GM19452 (cell line): ENCODE measurements at regions not wholly inside any gene's neighbourhood (a gene's known extent, or its start where the extent isn't known, plus 50 kb on each side); places are given as distances from the start of the nearest gene placed in this dataset.

ENCODE experiments used
- ATAC-seq: cut with Tn5 transposase; IDR thresholded peaks from one replicate; pipeline ENCODE4 v1.9.1; 2021; ENCODE audit not compliant: unreplicated experiment

DNA sequence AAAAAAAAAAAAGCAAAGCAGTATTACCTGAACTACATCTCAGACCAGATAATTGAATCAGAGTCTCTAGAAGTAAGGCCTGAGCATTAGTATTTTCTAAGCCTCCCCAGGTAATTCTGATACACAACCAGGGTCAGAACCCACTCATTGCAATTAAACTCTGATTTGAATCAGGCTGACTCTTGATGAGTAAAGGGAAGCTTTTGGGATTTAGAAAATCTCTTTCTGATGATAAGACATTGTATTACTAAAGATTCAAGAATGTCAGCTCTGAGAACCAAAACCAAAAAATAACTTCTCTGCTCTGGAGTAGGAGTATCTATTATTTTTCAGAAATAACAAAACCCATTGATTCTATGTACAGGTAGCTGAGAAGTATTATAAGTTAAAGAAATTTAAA lies 100.1 kb upstream of the COL21A1 start:
- no peak for ATAC-seq

DNA sequence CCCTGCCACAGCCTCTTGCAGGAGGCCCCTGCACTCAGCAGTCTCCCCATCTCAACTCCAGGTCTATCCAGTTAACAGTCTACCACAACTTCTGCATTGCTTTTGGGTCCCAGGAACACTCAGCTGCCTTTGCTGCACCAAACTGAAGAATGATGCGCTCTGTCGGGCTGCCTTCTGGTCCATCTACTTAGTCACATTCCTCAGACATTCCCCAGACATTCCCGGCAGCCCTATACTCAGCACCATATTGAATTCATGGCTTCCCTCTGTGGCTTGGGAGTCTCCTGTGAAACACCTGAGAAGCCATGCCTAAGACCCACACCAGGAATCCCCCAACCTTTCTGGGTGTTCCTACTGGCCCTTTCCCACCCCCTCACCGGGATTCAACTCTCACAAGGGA lies 99.6 kb upstream of the COL21A1 start:
- no peak for ATAC-seq

- ATAC-seq = no peak
Measured at GRCh38 chr6:56345376-56345995, 98.1 kb upstream of the COL21A1 start.

GRCh38 chr6:56343295-56343694 lies 95.9 kb upstream of the COL21A1 start:
- no peak for ATAC-seq

DNA sequence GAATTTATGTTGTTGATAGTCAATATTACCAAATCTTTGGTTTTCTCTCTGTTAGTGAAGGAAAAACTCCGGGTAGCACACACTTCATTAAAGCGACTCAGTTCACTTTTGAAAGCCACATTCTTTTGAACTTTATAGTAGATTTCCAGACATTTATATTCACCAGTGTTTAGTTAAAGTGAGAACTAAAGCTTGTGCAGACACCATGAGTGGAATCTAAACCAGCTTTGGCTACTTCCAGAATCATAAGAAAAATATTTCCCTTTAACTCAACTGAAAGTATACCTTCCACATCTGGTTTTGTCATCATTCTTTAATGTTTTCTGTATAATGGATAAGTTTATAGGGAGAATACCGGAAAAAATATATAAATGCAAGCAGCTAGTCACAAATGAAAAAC lies 92.1 kb upstream of the COL21A1 start:
- ATAC-seq = no peak

GRCh38 chr6:56335726-56336125 lies 88.3 kb upstream of the COL21A1 start:
- no peak for ATAC-seq

DNA sequence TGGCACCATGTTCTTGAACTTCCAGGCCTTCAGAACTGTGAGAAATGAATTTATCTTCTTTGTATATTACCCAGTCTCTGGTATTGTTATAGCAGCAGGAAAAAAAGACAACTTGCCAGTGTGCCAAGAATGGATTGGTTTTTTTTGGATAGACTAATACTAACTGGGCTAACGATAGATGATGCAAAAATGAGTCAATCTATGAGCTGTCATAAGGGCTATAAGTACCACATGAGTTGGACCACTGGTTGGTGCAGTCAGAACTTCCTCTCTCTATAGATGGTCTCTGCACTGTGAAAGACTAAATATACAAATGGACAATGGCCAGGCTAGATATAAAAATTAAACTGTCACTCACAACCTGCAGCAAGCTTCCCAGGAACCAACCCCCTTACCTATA lies 87.6 kb upstream of the COL21A1 start:
- no peak for ATAC-seq

DNA sequence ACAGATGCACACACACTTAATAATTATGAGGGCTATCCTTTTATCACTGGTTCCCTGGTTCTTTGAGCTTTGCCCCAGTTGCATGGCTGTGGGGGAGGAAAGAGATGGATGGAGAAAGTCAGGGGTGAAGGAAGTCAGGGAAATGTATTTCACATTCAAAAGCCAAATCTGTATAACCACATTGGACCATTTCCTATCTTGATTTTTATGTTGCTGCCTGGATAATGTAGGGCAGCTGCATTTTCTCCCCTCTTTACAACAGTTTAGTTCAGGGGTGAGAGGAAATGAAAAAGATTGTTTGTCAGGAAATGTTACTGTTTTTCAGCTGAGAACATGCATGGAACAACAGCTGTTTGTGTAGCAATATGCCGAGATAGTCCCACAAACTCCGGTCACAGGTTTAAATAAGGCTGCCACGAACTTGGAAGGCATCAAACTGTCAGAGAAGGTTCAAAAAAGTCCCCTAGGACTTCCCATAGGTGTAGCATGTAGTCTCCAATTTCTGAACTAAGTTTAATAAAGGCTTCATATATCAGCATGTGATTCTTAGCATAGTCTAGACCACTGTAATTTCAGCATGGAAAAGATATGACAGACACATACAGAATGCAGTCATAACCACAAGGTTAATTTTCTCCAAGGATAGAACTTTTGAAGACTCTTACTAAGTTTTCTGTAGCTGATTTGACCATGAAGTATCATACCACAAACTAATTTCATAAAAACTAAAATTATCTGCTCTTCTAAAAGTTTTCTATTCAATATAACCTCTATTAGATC lies 82.1 kb upstream of the COL21A1 start:
- no peak for ATAC-seq

DNA sequence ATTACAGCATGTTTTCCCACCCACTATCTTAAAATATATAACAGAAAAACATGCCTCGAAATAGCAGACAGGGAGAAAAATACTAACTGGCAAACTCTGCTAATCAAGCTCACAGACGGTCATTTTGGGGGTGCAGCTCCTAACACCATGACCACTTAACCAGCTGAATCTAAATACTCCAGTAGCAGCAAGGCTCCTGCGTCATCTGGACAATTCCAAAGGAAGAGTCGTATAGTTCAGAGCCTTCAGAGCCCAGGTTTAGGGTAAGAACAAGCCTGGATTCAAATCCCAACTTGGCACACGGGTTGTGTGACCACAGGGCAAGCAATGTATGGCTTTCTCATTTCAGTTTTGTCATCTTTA lies 81.3 kb upstream of the COL21A1 start:
- ATAC-seq = no peak

- ATAC-seq = no peak
Measured at GRCh38 chr6:56327946-56328727, 80.8 kb upstream of the COL21A1 start.

GRCh38 chr6:56324396-56324795 lies 77.0 kb upstream of the COL21A1 start:
- no peak for ATAC-seq

- no peak for ATAC-seq
Measured at GRCh38 chr6:56318851-56319250, 71.5 kb upstream of the COL21A1 start.

DNA sequence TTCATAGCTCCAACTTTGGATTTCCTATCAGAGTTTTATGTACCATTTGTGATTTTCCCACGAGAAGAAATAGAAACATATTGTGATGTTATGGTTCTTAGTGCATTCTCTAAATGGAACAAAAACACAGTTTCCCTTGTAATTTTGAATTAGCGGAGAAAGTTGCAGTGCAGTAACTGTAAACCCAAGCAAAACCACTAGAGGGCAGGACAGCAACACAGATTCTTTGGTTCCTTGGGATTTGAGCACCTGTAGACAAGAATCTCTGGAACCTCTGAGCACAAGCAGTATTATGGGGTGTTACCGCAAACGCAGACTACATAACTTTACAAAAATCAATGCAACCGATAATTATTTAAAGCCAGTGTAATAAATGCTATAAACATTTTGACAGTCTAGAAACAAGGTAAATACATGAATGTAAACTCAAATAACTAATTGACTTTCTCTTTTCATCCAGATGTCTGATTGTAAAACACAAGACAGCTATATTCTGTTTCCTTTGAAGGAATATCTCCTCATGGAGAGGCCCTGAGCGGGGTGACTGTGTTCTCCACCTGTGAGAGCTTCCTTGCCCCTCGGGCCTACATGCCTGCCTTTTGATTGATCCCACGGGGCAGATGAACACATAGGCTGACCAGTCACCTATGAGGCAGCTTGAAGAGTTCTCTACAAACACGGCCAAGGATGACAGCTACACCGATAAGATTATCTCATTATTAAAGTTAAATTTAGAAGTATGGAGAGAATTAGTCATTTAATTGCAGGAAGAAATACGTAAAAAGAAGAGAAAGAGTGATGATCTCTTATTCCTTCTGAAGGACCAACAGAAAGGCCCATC lies 67.5 kb upstream of the COL21A1 start:
- no peak for ATAC-seq

DNA sequence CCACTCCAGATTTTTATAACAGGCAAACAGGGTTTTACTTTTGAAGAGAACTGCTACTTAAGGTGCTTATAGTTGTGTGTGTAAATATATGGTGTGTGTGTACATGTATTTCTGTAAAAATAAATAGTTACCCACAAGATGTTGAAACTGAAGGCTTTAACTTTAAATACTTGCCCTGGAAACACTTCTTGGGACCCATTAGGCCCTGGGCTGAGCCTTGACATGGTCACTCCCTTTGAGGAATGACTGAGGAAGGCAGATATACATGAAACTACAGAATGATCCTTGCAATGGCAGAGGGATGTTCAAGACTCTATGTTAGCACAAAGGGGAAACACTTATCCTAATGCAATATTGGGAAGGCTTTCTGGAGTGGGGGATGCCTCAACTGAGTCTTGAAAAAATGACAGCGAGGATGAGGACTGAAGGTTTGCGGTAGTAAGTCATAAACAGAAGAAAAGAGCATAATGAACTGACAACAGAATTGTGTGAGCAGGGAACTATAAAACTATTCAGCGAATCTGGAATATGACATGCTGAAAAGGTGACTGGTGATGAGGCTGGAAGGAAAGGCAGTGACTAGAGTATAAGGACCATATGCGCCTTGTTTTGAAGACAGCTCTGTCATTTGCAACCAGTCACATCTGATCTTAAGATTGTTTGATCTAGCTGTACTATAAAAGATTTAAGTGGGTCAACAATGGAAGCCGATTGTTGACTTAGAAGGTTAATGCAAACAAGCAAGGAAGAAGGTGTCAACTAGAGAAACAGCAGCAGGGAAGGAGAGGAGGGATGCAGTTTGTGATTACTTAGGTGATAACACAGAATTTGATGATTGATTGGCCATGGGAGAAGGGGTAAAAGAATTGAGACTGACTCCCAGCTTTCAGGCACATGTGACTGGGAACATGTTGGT lies 64.4 kb upstream of the COL21A1 start:
- ATAC-seq = no peak

DNA sequence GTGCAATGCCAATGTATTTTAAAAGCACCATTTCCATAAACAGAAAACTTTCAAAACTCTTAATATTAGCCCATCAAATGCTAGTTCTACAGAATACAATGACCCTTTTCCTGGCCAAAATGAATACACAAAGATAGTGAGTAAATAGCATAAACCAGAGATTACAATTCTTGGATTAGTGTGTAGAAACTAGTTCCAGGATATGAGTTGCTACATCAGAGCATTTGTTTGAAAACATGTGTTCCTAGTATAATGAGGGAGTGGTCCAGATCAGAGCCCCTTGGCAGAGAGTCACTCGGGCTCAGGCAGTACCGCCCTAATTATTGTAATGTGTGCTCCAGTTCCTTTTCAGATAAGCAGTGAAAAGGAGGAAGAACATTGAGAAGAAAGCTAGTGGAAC lies 63.7 kb upstream of the COL21A1 start:
- ATAC-seq = no peak

GRCh38 chr6:56310241-56310640 lies 62.9 kb upstream of the COL21A1 start:
- ATAC-seq = no peak

- no peak for ATAC-seq
Measured at GRCh38 chr6:56299916-56300315, 52.5 kb upstream of the COL21A1 start.

DNA sequence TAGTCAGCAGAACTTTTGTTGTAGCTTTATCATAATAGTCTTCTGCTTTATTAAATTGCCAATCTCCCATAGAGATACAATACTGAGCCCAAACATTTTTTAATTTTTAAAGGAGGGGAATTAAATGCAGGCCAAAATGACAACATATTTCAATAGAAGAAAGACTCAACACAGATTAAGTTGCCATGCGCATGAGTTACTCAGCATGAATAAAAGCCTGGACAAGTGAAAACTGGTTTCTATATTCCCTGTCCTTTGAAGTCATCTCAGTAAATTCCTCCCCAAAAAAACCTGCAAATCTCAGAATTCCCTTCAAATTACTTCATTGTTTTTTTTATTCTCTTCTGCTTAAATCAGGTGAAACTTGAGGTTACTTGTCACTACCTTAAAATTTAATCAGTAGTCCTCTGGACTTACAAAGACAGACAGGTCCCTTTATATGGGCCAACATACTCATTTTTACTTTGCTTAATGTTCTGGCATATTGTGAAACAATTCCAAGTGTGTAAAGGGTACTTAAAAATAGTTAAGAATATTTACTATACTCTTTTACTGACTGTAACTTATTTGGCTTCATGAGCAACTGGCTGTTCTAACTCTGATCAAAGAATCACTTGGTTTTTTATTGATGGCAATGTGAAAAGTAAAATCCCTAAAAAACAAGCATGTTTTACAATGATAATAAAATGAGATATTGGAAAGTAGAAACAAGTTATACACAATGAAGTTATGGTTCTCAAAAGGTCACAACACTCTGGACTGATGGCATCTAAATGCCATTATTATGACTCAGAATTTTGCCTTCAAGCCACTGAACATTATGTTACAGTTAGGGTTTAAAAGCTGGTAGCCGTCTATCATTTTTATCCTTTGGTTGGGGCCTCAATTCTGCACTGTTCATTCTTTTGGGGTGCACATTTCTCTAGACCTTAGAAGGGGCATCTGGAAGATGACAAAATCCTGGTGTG lies 49.9 kb upstream of the COL21A1 start:
- ATAC-seq = no peak
